Panc1 (cell line): ENCODE measurements at regions not wholly inside any gene's neighbourhood (a gene's known extent, or its start where the extent isn't known, plus 50 kb on each side); places are given as distances from the start of the nearest gene placed in this dataset.

Experiments
- CTCF ChIP-seq: fragments of 450-650 bp; IDR thresholded peaks from 2 replicates; pipeline ENCODE4 v1.5.1; 2017; ENCODE audit warnings: mild to moderate bottlenecking
- POLR2AphosphoS5 ChIP-seq: IDR thresholded peaks from 2 replicates; pipeline ENCODE4 v1.6.1; 2012; ENCODE audit warnings: mild to moderate bottlenecking, low read depth, low read length, moderate library complexity
- REST ChIP-seq, 2 experiments: IDR thresholded peaks; 2 replicates each; pipeline ENCODE4 v1.6.1; 2011 to 2012; ENCODE audit warnings: low read depth in 2 of 2, control low read depth in 1 of 2, low read length in 1 of 2, mild to moderate bottlenecking in 1 of 2, moderate library complexity in 1 of 2; ENCODE audit not compliant: insufficient read depth in 1 of 2
- SIN3A ChIP-seq: IDR thresholded peaks from 2 replicates; pipeline ENCODE4 v1.6.1; 2012; ENCODE audit warnings: low read depth, mild to moderate bottlenecking, low read length, moderate library complexity, borderline replicate concordance; ENCODE audit not compliant: insufficient read depth
- TCF7L2 ChIP-seq: IDR thresholded peaks from 2 replicates; pipeline ENCODE4 v1.6.1; 2011; ENCODE audit warnings: mild to moderate bottlenecking, low read depth, low read length, inconsistent platforms

- TF ChIP-seq CTCF (no peak), POLR2AphosphoS5 (no peak), REST (IDR thresholded peaks at IDR 0.05; ENCODE audit: insufficient read depth in 1 of 2, low read depth in 2 of 2, low read length in 1 of 2) (no peak), TCF7L2 (no peak), SIN3A (no peak)
Observed at GRCh38 chr12:131357185-131357747, 353.6 kb upstream of the SFSWAP start.
